IPS DF 19.7 (cell line): ENCODE measurements at regions not wholly inside any gene's neighbourhood (a gene's known extent, or its start where the extent isn't known, plus 50 kb on each side); places are given as distances from the start of the nearest gene placed in this dataset.

Experiments
- DNase-seq: peaks from one replicate; pipeline ENCODE4 v3.0.0-alpha.2; 2013; ENCODE audit warnings: low read depth, low spot score

DNA sequence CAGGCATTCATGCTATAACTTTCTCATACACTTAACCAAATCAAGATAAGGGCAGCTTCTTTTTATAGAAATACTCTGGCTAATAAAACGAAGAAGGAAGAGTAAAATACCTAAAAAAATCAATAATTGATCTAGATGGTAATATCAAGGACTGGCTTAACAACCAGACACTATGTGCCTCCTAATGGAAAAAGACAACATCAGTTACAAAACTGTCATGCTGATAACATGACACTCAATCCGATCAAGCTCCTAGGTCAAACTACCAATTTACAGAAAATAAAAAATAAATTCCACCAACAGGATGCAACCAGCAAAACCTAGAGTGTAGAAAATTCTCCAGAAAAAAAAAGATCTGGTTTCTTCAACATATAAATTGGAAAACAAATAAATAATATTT, 634.6 kb downstream of the IGSF11 start:
- no peak for DNase-seq

DNA sequence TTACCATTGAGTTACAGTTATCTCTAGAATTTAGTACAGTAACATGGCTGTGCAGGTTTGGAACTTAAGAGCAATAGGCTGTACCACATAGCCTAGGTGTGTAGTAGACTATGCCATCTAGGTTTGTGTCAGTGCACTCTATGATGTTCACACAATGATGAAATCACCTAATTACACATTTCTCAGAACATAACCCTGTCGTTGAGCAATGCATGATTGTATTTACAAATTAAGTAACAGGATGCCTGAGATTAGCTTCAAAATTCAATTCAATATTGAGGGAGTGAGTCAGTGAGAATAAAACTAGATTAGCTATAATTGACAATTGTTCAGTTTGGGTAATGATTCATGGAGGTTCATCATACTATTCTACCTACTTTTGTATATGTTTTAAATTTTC, 633.8 kb downstream of the IGSF11 start:
- no peak for DNase-seq

DNA sequence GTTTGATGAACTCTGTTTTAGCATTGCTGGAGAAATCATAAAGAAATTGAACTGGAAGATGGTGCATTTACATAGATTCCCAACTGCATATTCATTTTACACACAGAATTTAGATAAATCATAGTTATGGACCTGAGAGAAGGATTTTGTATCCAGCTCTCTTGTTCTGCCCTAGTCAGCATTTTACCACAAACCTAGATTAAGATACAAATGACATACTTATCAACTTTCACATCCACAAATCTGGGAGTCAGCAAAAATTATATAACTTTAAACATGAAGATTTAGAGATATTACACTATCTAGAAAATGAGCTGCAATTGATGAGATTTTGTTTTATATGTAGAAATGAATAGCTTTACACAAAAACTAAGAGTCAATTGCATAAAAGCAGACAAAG, 632.8 kb downstream of the IGSF11 start:
- no peak for DNase-seq

DNA sequence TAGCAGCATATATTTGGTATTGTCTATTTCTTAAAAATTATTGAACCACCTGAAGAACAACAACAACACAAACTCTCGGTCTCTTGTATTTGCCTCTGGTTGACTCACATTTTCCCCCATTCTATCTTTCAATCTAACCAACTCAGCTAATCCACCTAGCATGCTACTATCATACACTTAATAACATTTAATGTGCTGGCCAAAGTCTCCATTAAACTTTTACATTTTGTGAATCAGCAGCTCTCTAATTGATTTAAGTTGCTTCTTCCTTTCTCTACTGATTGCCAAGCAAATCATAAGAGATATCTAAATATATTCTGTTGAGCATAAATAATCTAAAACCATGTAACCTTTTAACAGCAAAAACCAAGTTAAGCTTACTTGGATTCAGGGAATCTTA, 631.7 kb downstream of the IGSF11 start:
- no peak for DNase-seq

DNA sequence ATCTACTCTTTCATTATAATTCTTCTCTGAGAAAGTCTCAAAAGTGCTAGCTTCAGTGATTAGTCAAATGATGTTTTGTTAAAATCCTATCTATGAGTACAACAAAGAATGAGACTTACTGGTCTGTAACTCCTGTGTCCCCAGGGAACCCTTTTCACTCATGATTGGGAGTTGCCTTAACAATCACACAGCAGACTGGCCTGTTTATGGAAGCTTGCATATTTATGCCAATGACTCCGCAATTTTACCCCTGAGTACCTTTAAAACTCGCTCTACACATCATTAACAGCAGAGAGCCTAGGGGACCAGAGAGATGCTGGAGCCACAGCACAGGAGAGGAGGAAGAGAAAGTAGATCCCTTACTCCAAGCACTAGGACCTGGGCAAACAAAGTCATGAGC, 628.1 kb downstream of the IGSF11 start:
- DNase-seq: no peak

DNA sequence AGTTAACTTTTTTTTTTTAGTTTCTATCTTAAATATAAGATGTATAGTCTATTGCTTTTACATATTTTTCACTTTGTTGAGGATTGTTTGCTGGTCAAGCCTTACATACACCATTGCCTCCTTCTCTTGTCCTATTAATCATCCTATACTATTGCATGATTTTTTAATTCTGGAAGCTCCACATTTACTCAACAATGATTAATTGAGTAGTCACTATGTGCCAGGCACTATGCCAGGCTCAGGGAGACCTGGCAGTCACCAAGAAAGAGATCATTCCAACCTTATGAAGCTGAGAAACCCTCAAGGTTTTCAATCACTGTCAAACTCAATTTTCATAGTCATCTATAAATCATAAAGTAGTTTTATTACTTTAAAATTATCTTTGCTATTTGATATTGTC, 626.2 kb downstream of the IGSF11 start:
- DNase-seq: no peak

DNA sequence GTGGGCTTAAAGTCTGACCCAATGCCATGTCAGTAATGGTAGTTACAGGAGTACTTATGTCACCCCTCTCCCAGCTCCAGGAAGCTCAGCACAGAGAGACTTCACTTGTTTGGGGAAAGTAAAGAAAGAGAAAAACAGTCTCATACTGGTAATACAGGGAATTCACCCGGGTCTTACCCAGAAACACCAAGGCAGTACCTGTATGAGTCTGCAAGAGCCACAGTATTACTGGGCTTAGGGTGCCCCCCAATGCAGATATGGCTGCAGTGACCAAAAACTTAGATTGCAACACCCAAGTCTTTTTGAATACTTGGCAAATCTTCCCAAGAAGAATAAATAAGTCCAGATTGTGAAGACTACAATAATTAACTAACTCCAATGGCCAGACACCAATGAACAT, 622.1 kb downstream of the IGSF11 start:
- no peak for DNase-seq

DNA sequence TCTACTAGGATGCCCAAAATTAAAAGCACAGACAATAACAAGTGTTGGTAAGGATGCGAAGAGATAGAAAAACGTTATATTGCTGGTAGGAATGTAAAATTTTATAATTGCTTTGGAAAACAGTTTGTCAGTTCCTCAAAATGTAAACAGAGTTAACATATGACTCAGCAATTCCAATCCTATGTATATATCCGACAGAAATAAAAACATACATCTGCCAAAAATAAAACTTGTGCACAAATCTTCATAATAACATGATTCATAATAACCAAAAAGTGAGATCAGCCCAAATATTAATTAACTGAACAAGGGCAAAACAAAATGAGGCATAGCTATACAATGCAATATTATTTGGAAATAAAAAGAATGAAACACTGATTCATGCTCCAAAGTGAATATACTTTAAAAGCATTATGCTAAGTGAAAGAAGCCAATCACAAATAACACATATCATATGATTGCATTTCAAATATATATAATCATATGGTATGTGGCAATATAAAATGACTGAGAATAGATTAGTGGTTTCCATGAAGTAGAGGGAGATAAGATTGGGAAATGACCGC, 609.3 kb downstream of the IGSF11 start:
- DNase-seq: no peak

DNA sequence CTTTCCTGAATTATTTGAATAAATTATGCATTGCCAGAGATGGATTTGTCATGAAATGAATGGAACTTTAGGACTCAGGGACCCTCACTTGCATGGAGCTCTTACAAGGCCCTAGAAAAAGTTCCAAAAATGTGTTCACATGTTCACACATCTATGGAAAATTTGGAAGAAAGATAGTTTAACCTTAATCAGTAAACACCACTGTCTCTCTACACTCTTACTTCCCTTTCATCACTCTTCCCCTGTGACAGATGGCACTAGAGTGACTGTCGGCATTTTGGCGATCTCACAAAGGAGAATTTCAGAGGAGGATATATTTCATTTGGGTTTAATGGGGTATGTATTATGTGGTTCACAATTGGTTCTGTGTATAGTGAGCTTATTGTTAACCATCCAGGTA, 600.8 kb downstream of the IGSF11 start:
- no peak for DNase-seq

DNA sequence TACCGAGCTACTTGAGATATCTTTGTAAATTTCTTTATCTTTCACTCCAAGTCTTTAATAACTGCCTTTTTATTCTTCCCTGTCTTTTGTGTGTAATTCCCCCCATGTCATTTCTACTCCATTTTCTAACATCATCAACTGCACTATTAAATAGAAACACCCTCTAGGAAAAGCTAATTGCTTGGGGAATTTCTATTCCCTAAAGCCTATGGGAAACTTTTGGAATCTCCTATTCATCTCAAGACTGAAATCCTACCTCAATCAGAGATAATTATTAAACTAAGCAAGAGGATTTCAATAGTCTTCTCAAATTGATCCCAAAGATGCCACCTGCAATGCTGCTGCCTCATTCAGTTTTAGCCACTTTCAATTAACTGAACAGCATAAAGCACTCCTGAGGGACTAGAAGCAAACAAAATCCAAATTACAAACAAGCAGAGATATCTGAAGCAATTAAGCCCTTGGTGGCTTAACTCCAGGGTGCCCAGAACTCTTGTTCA, 598.7 kb downstream of the IGSF11 start:
- no peak for DNase-seq

DNA sequence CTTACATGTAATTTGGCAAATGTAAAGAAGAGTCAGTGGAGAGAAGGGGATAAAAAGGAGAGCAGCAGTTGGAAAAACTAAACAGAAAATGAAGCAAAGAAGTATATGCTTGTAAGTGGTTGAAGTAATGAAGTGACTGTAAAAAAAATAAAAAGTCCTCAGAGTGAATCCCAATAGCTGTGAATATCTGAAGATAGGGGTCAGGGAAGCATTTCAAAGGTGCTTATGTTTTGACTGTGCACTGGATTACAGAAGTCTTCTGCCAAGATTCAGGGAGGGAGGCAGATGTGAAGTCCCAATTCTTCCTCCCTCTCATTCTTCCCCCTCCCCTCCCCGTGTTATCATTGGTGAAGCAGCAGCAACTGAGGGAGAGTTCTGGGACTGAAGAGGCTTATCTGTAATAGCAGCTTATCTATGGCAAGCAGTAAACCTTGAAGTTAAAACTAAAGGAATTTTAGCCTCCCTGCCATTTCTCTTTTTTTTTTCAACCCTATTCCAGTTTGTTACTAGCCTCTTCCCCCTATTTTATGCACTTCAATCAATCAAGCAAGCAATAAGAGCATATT, 597.9 kb downstream of the IGSF11 start:
- no peak for DNase-seq

DNA sequence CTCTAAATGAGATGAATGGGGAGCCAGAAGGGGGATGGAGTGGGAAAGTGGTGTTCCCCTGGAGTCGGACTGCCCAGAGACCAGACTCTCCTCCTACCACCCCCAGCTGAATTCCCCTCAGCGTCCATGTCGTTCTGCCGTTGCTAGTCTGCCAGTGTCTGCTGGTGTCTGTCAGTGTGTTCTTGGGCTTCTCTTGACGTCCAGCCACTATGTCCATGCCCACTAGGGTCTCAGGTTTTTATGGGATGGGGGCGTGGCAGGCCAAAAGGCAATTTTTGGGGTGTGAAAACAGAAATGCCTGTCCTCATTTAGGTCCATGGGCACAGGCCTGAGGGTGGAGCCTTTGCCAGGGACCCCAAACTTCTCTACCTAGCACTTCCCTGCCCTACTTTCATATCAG, 589.6 kb downstream of the IGSF11 start:
- no peak for DNase-seq

DNA sequence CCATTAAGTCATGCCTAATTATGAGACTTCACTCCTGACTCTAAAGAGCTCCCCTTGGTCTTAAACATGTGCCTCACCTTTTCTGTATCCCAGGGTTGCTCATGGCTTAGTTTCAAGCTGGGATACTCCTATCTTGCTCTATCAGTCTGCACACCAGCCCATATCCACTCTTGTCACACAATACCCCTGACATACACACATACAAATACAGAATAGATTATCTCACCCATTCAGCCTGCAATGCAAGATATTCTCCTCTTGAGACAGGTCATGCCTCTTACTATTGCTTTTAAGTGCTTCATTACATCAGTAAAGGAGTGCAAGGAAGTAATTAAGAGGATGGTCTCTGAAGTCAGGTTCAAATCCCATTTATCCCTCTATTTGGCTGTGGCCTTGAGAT, 587.3 kb downstream of the IGSF11 start:
- DNase-seq: no peak

DNA sequence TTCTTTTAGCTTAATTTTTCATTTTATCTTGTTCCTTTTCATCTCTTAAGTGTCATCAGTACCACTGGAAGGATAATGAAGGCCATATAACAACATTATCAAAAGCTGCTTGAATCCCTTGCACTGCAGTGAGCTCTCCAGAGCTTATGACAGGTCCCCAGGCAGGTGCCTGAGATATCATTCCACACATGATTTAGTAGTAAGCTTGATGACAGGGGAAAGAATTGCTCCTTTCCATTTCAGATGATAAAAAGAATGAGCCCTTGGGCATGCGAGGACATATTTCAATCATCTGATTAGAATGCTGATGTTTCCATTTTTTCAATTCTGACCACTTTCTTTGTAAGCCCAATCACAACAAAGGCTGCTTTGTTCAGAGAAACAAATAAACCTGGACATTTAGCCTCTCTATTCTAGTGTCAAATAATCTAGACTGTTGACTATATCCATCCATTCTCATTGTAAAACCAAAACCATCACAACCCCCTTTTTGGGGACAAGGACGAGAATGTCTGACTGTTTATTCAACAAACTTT, 567.8 kb downstream of the IGSF11 start:
- no peak for DNase-seq

DNA sequence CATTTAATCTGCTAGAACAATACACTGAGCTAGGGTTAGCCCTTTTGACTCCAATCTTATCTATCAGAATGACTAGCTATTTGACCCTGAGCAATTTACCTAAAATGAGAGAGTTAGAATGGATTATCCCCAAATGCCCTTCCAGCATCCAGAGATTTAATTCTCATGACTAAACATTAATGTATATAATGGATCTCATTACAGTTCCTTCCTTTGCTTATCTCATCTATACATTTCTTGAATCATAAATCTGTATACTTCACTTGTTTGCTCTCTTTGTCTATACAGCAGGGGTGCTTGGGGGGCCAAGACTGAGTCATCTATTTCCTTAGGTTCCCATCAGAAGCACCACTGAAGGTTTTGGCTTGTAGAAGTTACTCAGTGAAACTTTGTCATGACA, 565.8 kb downstream of the IGSF11 start:
- DNase-seq: no peak

DNA sequence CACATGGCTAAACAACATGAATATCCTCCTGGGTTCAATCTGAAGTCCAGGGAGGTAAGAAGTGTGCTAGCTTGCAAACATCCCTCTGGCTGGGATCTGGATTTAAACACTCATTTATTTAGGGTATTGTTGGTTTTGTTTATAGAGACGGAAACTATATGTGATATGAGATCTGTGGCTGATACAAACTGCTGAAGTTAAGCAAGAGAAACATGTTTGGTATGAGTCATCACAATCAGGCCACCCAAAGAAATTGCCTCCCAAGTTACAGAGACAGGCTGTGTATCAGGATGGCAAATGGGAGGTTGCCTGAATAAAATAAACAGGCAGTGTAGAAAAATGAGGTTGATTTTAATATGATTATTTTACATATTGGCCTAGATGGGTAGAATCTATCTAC, 562.1 kb downstream of the IGSF11 start:
- no peak for DNase-seq

DNA sequence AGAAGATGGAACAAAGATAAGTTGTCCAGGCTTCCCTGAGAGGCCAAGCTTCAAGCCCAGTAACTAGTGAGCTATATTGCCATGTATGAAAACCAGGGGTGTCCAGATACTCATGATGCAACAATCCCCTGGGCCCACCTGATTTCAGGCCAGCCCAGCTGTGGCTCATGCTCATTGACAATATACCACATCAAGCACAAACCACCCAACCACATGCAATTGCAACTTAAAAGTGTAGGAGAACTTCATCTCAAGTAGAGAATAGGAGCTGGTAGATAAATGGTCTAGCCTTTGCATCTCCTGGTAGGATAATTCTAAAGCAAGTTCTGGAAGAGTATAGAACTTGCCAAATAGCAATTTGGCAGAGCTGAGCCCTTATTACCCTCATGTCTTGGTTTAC, 561.3 kb downstream of the IGSF11 start:
- DNase-seq: no peak

DNA sequence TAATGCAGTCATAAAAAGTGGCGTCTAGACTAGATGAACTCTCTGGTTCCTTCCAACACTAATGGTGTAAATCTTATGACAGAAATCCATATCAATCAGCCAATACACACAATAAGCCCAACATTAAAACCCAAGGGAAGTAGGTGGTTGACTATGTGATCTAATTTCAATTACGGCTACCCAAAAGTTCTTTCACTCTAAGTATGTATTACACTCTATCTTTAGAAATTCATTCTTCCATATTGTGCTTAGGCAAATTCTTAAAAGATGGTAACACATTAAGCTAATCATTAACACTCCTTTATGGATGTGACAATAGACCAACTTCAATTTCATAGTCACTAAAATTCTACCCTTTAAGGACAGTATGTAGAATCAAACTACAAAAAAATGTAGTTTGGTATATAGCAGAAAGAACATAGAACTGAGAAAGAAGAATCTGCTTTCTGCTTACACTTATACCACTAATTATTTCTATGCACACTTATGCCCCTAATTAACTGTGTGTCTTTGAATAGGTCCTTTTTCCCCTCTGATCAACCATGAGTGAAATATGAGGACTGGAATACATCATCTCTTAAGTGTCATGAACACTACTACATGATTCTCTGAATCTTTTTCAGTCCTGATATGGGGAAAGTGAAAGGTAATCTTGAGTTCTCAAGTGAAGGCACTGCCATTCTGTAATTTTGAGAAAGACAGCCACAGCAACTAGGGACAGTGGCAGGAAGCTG, 557.6 kb downstream of the IGSF11 start:
- no peak for DNase-seq

DNA sequence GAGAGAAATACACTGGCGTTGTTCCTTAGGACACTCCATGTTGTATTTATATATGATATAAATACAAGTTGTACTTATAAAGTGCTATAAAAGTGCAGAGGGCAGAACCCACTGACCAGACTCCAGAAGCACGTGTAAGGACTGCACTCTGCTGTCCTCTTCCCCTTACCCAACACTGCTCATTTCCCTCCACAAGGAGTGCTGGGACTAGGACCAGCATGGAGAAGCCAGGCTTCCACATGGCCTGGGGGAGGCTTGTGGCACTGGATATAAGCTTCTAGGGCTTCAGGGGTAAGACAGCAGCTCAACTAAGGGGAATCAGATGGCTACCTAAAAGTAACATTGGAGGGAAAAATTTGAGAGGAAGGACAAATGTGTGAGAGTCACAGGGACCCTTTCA, 556.9 kb downstream of the IGSF11 start:
- no peak for DNase-seq

DNA sequence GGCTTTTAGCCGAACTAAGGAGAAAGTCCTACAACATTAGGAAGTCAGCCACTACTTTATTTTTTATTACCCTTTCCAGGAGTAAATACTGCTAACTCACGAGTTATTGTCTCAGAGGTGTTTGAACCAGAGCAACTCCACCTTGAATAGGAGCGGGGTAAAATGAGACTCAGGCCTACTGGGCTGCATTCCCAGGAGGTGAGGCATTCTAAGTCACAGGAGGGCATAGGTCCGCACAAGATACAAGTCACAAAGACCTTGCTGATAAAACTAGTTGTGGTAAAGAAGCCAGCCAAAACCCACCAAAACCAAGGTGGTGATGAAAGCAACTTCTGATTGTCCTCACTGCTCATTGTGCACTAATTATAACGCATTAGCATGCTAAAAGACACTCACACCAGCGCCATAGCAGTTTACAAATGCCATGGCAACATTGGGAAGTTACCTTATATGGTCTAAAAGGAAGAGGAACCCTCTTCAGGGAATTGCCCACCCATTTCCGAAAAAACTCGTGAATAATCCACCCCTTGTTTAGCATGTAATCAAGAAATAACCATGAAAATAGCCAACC, 555.9 kb downstream of the IGSF11 start:
- peak; percentile 68 for DNase-seq

DNA sequence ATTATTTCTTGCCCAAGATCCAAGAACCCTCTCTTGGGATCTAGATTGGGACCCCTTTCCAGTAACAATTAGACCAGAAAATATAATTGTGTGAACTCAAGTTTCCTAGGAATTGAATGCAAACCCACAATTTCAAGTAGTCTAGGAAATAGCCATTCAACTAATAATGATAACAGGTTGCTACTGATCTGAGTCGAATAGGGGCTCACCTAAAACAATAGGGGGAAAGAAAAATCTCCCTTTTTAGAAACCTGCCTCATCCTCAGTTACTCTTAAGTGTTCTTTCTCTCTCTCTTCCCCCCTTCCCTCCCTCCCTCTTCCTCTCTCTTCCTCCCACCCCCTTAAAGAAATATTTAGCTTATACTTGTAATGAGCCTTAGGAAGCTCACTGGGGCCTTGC, 555.3 kb downstream of the IGSF11 start:
- DNase-seq: no peak

DNA sequence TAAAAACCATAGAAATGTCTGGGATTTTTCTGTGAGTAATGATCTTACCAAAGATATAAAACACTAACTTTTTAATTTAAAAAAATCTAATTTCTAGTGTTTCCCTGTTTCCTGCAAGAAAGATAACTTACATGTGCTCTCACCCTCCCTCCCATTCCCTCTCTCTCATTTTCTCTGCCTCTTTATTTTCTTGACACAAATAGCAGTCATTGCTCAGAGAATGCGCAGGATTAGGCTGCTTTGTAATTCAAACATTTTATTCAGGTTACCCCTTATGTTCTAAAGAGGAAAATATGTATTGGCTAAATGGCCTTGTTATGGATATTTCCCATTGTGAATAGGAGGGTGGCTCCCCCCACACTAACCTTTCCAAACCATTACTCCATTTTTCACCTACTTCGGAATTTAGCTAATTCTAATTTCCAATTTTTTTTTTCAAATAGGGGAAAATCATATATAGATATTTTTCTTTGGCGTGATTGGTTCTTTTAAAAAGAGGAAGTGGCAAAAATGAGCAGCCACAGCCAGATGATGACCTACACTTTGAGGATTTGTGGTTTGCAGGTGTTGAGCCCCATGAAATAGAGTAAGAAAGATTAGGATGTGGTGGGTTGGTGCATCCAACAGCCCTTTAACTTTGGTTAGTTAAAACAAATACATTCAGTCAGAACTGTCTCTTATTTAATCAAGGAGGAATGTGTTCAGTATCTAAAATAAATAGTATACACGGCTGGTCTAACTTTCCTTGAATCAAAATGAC, 554.4 kb downstream of the IGSF11 start:
- no peak for DNase-seq
